ENCODE measurements at regions not wholly inside any gene's neighbourhood (a gene's known extent, or its start where the extent isn't known, plus 50 kb on each side); places are given as distances from the start of the nearest gene placed in this dataset.
A peak's percentile ranks its signal among the peaks of the same experiment; 100 is the strongest.

DNA sequence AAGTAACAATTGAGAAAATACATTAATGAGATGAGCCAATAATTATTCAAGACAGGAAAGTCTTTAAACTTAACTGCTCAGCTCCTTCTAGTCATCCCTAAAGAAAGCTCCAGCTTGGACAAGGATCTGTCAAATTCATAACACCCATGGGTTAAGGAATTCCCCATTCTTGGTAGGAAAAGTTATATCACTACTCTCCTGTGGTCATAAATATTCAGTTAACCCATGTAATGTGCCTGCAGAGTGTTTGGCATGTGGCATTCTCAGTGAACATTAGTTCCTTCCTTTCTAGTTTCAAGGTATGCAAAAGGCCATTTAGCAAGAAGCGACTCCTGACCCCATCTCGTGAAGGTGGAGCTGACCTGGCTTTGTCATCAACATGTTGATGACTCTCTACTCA, 76.7 kb upstream of the VCAM1 start:
- Mint-ChIP-seq H3K9me3 (ENCODE audit: unreplicated experiment) (peaks cover 4% of the 10 kb centered on the region), H3K36me3 (ENCODE audit: low read depth, unreplicated experiment) (no peaks in the 10 kb centered on the region), H3K4me3 (ENCODE audit: unreplicated experiment) (no peak overlapping the region), H3K4me1 (ENCODE audit: low read depth, unreplicated experiment) (peaks cover 6% of the 10 kb centered on the region), H3K27me3 (ENCODE audit: low read depth, unreplicated experiment) (no peaks in the 10 kb centered on the region), H3K27ac (ENCODE audit: unreplicated experiment) (no peak overlapping the region)
- FAIRE-seq: no peak
- no peaks in the 10 kb centered on the region for H3K79me2 ChIP-seq (ENCODE audit: insufficient read depth, low read length)
- H4K20me1 ChIP-seq (ENCODE audit: insufficient read depth, low read length): no peaks in the 10 kb centered on the region
- H3K27ac ChIP-seq (ENCODE audit: low read depth, low read length): no peak overlapping the region
- no peak for DNase-seq (ENCODE audit: low read depth)
- no peak overlapping the region for H3K4me2 ChIP-seq (ENCODE audit: low read length)
- H3K27me3 ChIP-seq (ENCODE audit: insufficient read depth, low read length): no peaks in the 10 kb centered on the region
- H2AFZ ChIP-seq (ENCODE audit: low read depth, low read length): no peak overlapping the region
- no peaks in the 10 kb centered on the region for H3K4me1 ChIP-seq (ENCODE audit: insufficient read depth, low read length)
- no peaks in the 10 kb centered on the region for H3K9me3 ChIP-seq (ENCODE audit: insufficient read depth, low read depth, low read length)
- TF ChIP-seq, protein P1, sequence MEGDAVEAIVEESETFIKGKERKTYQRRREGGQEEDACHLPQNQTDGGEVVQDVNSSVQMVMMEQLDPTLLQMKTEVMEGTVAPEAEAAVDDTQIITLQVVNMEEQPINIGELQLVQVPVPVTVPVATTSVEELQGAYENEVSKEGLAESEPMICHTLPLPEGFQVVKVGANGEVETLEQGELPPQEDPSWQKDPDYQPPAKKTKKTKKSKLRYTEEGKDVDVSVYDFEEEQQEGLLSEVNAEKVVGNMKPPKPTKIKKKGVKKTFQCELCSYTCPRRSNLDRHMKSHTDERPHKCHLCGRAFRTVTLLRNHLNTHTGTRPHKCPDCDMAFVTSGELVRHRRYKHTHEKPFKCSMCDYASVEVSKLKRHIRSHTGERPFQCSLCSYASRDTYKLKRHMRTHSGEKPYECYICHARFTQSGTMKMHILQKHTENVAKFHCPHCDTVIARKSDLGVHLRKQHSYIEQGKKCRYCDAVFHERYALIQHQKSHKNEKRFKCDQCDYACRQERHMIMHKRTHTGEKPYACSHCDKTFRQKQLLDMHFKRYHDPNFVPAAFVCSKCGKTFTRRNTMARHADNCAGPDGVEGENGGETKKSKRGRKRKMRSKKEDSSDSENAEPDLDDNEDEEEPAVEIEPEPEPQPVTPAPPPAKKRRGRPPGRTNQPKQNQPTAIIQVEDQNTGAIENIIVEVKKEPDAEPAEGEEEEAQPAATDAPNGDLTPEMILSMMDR (IDR thresholded peaks at IDR 0.05; ENCODE audit: insufficient read depth, low read depth, low read length): no peak
- no peak for TF ChIP-seq EZH2 (IDR thresholded peaks at IDR 0.05; ENCODE audit: insufficient read depth, low read length)
- no peak overlapping the region for H3K9ac ChIP-seq (ENCODE audit: low read length)
- H3K36me3 ChIP-seq (ENCODE audit: insufficient read depth, low read length): no peaks in the 10 kb centered on the region
- no peak overlapping the region for H3K4me3 ChIP-seq (ENCODE audit: insufficient read depth, low read depth, low read length)

DNA sequence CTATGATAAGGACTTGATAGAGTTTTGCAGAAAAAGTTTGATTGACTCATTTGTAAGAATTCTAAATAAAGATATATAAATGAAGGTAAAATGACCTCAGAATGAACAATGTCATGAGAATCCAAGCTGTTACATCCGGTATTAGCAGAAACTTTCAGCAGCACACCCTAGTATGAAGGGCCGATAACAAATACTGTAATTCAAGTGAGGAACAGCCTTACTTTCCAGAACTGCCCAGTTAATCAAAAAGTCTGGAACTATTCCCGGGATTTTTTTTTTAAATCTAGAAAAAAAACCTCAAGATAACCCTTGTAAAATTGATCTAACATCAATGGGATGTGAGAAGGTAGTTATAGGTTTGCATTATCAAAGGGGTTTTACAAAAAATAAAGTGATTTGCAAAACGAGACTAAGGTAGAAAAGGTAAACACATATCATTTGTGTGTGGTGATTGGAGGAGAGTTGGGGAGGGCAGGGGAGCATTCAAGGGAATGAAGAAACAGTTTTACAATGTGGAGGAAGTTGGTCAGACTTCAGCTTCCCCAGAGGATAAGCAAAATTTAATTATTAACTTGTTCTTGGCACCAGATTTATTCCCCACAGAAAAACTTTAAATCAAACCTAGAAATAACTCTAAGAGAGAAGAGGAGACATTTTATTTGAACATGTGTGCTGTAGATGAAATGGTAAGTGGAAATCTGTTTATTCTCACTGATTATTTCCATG, 75.9 kb upstream of the VCAM1 start:
- Histone ChIP-seq H3K4me3 (ENCODE audit: insufficient read depth, low read depth, low read length) (no peak overlapping the region), H3K27ac (ENCODE audit: low read depth, low read length) (no peak overlapping the region), H4K20me1 (ENCODE audit: insufficient read depth, low read length) (no peaks in the 10 kb centered on the region), H3K4me2 (ENCODE audit: low read length) (no peak overlapping the region), H3K36me3 (ENCODE audit: insufficient read depth, low read length) (no peaks in the 10 kb centered on the region), H3K9me3 (ENCODE audit: insufficient read depth, low read depth, low read length) (no peaks in the 10 kb centered on the region), H3K9ac (ENCODE audit: low read length) (no peak overlapping the region), H3K79me2 (ENCODE audit: insufficient read depth, low read length) (no peaks in the 10 kb centered on the region), H3K4me1 (ENCODE audit: insufficient read depth, low read length) (no peaks in the 10 kb centered on the region), H2AFZ (ENCODE audit: low read depth, low read length) (no peak overlapping the region), H3K27me3 (ENCODE audit: insufficient read depth, low read length) (no peaks in the 10 kb centered on the region)
- Mint-ChIP-seq H3K4me1 (ENCODE audit: low read depth, unreplicated experiment) (peaks cover 6% of the 10 kb centered on the region), H3K36me3 (ENCODE audit: low read depth, unreplicated experiment) (no peaks in the 10 kb centered on the region), H3K9me3 (ENCODE audit: unreplicated experiment) (peaks cover 1% of the 10 kb centered on the region), H3K27me3 (ENCODE audit: low read depth, unreplicated experiment) (no peaks in the 10 kb centered on the region), H3K27ac (ENCODE audit: unreplicated experiment) (no peak overlapping the region), H3K4me3 (ENCODE audit: unreplicated experiment) (no peak overlapping the region)
- TF ChIP-seq EZH2 (IDR thresholded peaks at IDR 0.05; ENCODE audit: insufficient read depth, low read length): no peak
- TF ChIP-seq, protein P1 (IDR thresholded peaks at IDR 0.05; ENCODE audit: insufficient read depth, low read depth, low read length): no peak
- DNase-seq (ENCODE audit: low read depth) (peak; percentile 57), FAIRE-seq (no peak)

DNA sequence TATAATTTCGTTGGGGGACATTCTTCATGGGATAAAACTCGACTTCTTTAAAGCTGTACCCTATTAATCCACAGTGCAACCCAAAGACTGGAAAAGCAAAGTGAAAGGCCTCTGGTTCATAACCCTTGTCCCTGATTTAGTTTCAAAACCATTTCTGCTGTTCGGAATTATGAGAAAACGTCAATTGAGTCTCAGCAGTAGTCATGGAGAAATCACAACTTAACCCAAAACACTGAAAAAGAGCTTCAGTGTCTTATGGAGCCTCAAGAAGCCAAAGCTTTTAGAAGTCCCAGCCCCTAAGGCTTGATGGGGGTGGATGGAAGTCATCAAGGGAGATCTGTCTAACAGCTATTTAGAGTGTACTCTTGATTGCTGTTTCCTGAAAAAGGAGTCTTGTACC, 73.5 kb upstream of the VCAM1 start:
- Histone ChIP-seq H3K4me2 (ENCODE audit: low read length) (no peak overlapping the region), H3K27ac (ENCODE audit: low read depth, low read length) (no peak overlapping the region), H3K9ac (ENCODE audit: low read length) (no peak overlapping the region), H2AFZ (ENCODE audit: low read depth, low read length) (no peak overlapping the region), H3K36me3 (ENCODE audit: insufficient read depth, low read length) (no peaks in the 10 kb centered on the region), H3K4me1 (ENCODE audit: insufficient read depth, low read length) (no peaks in the 10 kb centered on the region), H3K27me3 (ENCODE audit: insufficient read depth, low read length) (no peaks in the 10 kb centered on the region), H3K9me3 (ENCODE audit: insufficient read depth, low read depth, low read length) (no peaks in the 10 kb centered on the region), H4K20me1 (ENCODE audit: insufficient read depth, low read length) (no peaks in the 10 kb centered on the region), H3K4me3 (ENCODE audit: insufficient read depth, low read depth, low read length) (no peak overlapping the region), H3K79me2 (ENCODE audit: insufficient read depth, low read length) (no peaks in the 10 kb centered on the region)
- Mint-ChIP-seq H3K27me3 (ENCODE audit: low read depth, unreplicated experiment) (no peaks in the 10 kb centered on the region), H3K4me1 (ENCODE audit: low read depth, unreplicated experiment) (peaks cover 6% of the 10 kb centered on the region), H3K9me3 (ENCODE audit: unreplicated experiment) (peaks cover 4% of the 10 kb centered on the region), H3K27ac (ENCODE audit: unreplicated experiment) (no peak overlapping the region), H3K4me3 (ENCODE audit: unreplicated experiment) (no peak overlapping the region), H3K36me3 (ENCODE audit: low read depth, unreplicated experiment) (no peaks in the 10 kb centered on the region)
- no peak for DNase-seq (ENCODE audit: low read depth)
- no peak for FAIRE-seq
- TF ChIP-seq, protein P1 (IDR thresholded peaks at IDR 0.05; ENCODE audit: insufficient read depth, low read depth, low read length): no peak
- TF ChIP-seq EZH2 (IDR thresholded peaks at IDR 0.05; ENCODE audit: insufficient read depth, low read length): no peak

Measured in astrocyte (in vitro differentiated cells and primary cell).